Transverse colon (tissue), 4 donors: ENCODE measurements at regions not wholly inside any gene's neighbourhood (a gene's known extent, or its start where the extent isn't known, plus 50 kb on each side); places are given as distances from the start of the nearest gene placed in this dataset.

ENCODE experiments used
- DNase-seq: peaks from one replicate; pipeline ENCODE4 v3.0.0-alpha.2; 2019
- H3K27ac ChIP-seq, 4 donors: fragments of 200-600 bp; sonication (generic); 2 replicates each; pipeline ENCODE4 v1.5.1; 2016 to 2018; ENCODE audit warnings: inconsistent platforms in 4 of 4
- H3K27me3 ChIP-seq: fragments of 200-600 bp; sonication (generic); 2 replicates; pipeline ENCODE4 v1.5.1; 2017; ENCODE audit warnings: inconsistent platforms
- H3K36me3 ChIP-seq, 4 donors: fragments of 200-600 bp; sonication (generic); 2 replicates each; pipeline ENCODE4 v1.5.1; 2017 to 2019; ENCODE audit warnings: inconsistent platforms in 4 of 4
- H3K4me1 ChIP-seq, 4 donors: fragments of 200-600 bp; sonication (generic); 2 replicates each; pipeline ENCODE4 v1.5.1; 2017 to 2020; ENCODE audit warnings: inconsistent platforms in 4 of 4
- H3K4me3 ChIP-seq, 4 donors: fragments of 200-600 bp; sonication (generic); 1 replicate in 1 of 4; 2 replicates in 3 of 4; pipeline versions ENCODE4 v1.5.1 to v1.6.1; 2017 to 2019; ENCODE audit warnings: inconsistent platforms in 4 of 4
- H3K9me3 ChIP-seq, 2 donors: fragments of 200-600 bp; sonication (generic); 2 replicates each; pipeline ENCODE4 v1.5.1; 2017 to 2019; ENCODE audit warnings: inconsistent platforms in 2 of 2
- CTCF ChIP-seq, 5 experiments: fragments of 200-600 bp in 3 of 5; fragments of 450-650 bp in 2 of 5; sonication (generic) in 3 of 5; IDR thresholded peaks; 1 replicate in 2 of 5; 2 replicates in 3 of 5; pipeline ENCODE4 v1.5.1; 2016 to 2017; ENCODE audit warnings: antibody characterized with exemption in 5 of 5, inconsistent platforms in 3 of 5, mild to moderate bottlenecking in 2 of 5, moderate library complexity in 1 of 5
- EP300 ChIP-seq: sonication (generic); formaldehyde crosslinking; IDR thresholded peaks from one replicate; pipeline ENCODE4 v1.6.1; 2017; ENCODE audit warnings: antibody characterized with exemption, low read depth
- POLR2A ChIP-seq: fragments of 450-650 bp; IDR thresholded peaks from one replicate; pipeline ENCODE4 v1.6.1; 2016; ENCODE audit warnings: antibody characterized with exemption, mild to moderate bottlenecking, moderate library complexity
- POLR2AphosphoS5 ChIP-seq, 3 donors: sonication (generic); formaldehyde crosslinking; IDR thresholded peaks; one replicate each; pipeline ENCODE4 v1.6.1; 2016; ENCODE audit warnings: antibody characterized with exemption in 3 of 3
- WGBS, 2 donors: methylation state at CpG; one replicate each; pipeline ENCODE4 v1.1.5; 2018; ENCODE audit warnings: low coverage in 1 of 2; 5-methylcytosine and 5-hydroxymethylcytosine counted together
- in situ Hi-C, 4 donors: fragments of 200-750 bp; cut with MboI; loops; one replicate each; pipeline versions ENCODE4 v1.15.0 to v1.15.1; 2017; ENCODE audit warnings: low sequenced_read_pairs in 3 of 4, low pct_ligation_motif_present in 1 of 4, low pct_unique_long_range_greater_than_20kb in 1 of 4
- intact Hi-C: fragments of 100-400 bp; cut with DNase I; formaldehyde crosslinking; loops from one replicate; pipeline ENCODE4 v1.15.1; 2023; ENCODE audit warnings: low total_unique reads

GRCh38 chr6:830667-831327 lies 137.9 kb upstream of the EXOC2 start:
- H3K4me1 ChIP-seq, result peaks cover 0 to 2% (median 0%) of the 10 kb centered on the region in 4 donors
- DNase-seq, result no peak
- peaks cover 4 to 11% of the 10 kb centered on the region in 2 donors for H3K9me3 ChIP-seq
- TF ChIP-seq POLR2A (no peak), EP300 (no peak), POLR2AphosphoS5 (IDR thresholded peaks at IDR 0.05) (no peak), CTCF (IDR thresholded peaks at IDR 0.05) (no peak)
- no peaks in the 10 kb centered on the region for H3K27me3 ChIP-seq
- 80 to 87% methylated on average over 3 to 6 of the region's 6 CpGs for WGBS, 2 donors
- H3K36me3 ChIP-seq, result no peaks in the 10 kb centered on the region
- in situ Hi-C loops, result no loop called here
- H3K4me3 ChIP-seq, result no peak overlapping the region
- intact Hi-C loops, result no loop called here
- H3K27ac ChIP-seq, result no peak overlapping the region

- WGBS, 2 donors, result 60 to 73% methylated on average over 1 to 4 of the region's 4 CpGs
- Histone ChIP-seq H3K36me3 (no peaks in the 10 kb centered on the region), H3K4me1 (no peaks in the 10 kb centered on the region), H3K27ac (no peak overlapping the region), H3K27me3 (no peaks in the 10 kb centered on the region), H3K9me3 (peaks cover 4 to 11% of the 10 kb centered on the region in 2 donors), H3K4me3 (no peak overlapping the region)
- no peak for TF ChIP-seq POLR2AphosphoS5 (IDR thresholded peaks at IDR 0.05)
- no peak for TF ChIP-seq CTCF (IDR thresholded peaks at IDR 0.05)
- no peak for TF ChIP-seq POLR2A
- TF ChIP-seq EP300, result no peak
- DNase-seq, result no peak
- intact Hi-C loops, result no loop called here
- in situ Hi-C loops, result no loop called here
Measured at GRCh38 chr6:829656-830055, 136.7 kb upstream of the EXOC2 start.

- Histone ChIP-seq H3K4me3 (no peak overlapping the region), H3K9me3 (peaks cover 4 to 11% of the 10 kb centered on the region in 2 donors), H3K27me3 (no peaks in the 10 kb centered on the region), H3K36me3 (no peaks in the 10 kb centered on the region), H3K4me1 (no peaks in the 10 kb centered on the region), H3K27ac (no peak overlapping the region)
- 70 to 100% methylated on average over 1 of the region's 1 CpG for WGBS, 2 donors
- DNase-seq, result no peak
- in situ Hi-C loops, result no loop called here
- TF ChIP-seq EP300, result no peak
- no peak for TF ChIP-seq POLR2A
- TF ChIP-seq POLR2AphosphoS5 (IDR thresholded peaks at IDR 0.05), result no peak
- TF ChIP-seq CTCF (IDR thresholded peaks at IDR 0.05), result no peak
- intact Hi-C loops, result no loop called here
Measured at GRCh38 chr6:827431-827830, 134.5 kb upstream of the EXOC2 start.

- no peak overlapping the region for H3K4me3 ChIP-seq
- H3K27me3 ChIP-seq, result no peaks in the 10 kb centered on the region
- in situ Hi-C loops (no loop called here), intact Hi-C loops (no loop called here)
- no peaks in the 10 kb centered on the region for H3K4me1 ChIP-seq
- 43 to 65% methylated on average over 2 to 5 of the region's 5 CpGs for WGBS, 2 donors
- no peaks in the 10 kb centered on the region for H3K36me3 ChIP-seq
- DNase-seq, result no peak
- TF ChIP-seq POLR2A (no peak), CTCF (IDR thresholded peaks at IDR 0.05) (no peak), EP300 (no peak), POLR2AphosphoS5 (IDR thresholded peaks at IDR 0.05) (no peak)
- no peaks in the 10 kb centered on the region for H3K9me3 ChIP-seq
- H3K27ac ChIP-seq, result no peak overlapping the region
Measured at GRCh38 chr6:819122-819521, 126.2 kb upstream of the EXOC2 start.
